ENCODE measurements at regions not wholly inside any gene's neighbourhood (a gene's known extent, or its start where the extent isn't known, plus 50 kb on each side); places are given as distances from the start of the nearest gene placed in this dataset.

- no peaks in the 10 kb centered on the region for H3K4me1 Mint-ChIP-seq
- H3K36me3 Mint-ChIP-seq, result no peaks in the 10 kb centered on the region
- H3K4me3 Mint-ChIP-seq, result no peak overlapping the region
- ATAC-seq (peak; percentile 26), DNase-seq (ENCODE audit: low spot score in 2 of 2) (no peak)
- peaks cover 4% of the 10 kb centered on the region for H3K9me3 Mint-ChIP-seq
- no peak overlapping the region for H3K27ac Mint-ChIP-seq
These were observed 838.8 kb downstream of the GRID1 start for GRCh38 chr10:85527616-85528317.

- H3K4me3 Mint-ChIP-seq, result no peak overlapping the region
- no peaks in the 10 kb centered on the region for H3K4me1 Mint-ChIP-seq
- ATAC-seq (no peak), DNase-seq (ENCODE audit: low spot score in 2 of 2) (no peak)
- no peaks in the 10 kb centered on the region for H3K36me3 Mint-ChIP-seq
- H3K27ac Mint-ChIP-seq, result no peak overlapping the region
- H3K9me3 Mint-ChIP-seq, result peaks cover 4% of the 10 kb centered on the region
These were observed 838.3 kb downstream of the GRID1 start for GRCh38 chr10:85528318-85528652.

GRCh38 chr10:85531706-85532105 is 834.9 kb downstream of the GRID1 start:
- ATAC-seq (no peak), DNase-seq (ENCODE audit: low spot score in 2 of 2) (no peak)
- H3K4me1 Mint-ChIP-seq, result no peaks in the 10 kb centered on the region
- peaks cover 4% of the 10 kb centered on the region for H3K9me3 Mint-ChIP-seq
- H3K27ac Mint-ChIP-seq, result no peak overlapping the region
- no peaks in the 10 kb centered on the region for H3K36me3 Mint-ChIP-seq
- H3K4me3 Mint-ChIP-seq, result no peak overlapping the region

GRCh38 chr10:85532773-85533172 is 833.8 kb downstream of the GRID1 start:
- Mint-ChIP-seq H3K9me3 (peaks cover 4% of the 10 kb centered on the region), H3K36me3 (no peaks in the 10 kb centered on the region), H3K4me1 (no peaks in the 10 kb centered on the region), H3K27ac (no peak overlapping the region), H3K4me3 (no peak overlapping the region)
- ATAC-seq, result peak; percentile 13
- no peak for DNase-seq (ENCODE audit: low spot score in 2 of 2)

GRCh38 chr10:85535926-85536325 is 830.7 kb downstream of the GRID1 start:
- Mint-ChIP-seq H3K27ac (no peak overlapping the region), H3K4me3 (no peak overlapping the region), H3K9me3 (no peaks in the 10 kb centered on the region), H3K36me3 (no peaks in the 10 kb centered on the region), H3K4me1 (no peaks in the 10 kb centered on the region)
- no peak for ATAC-seq
- DNase-seq (ENCODE audit: low spot score in 2 of 2), result no peak

- Mint-ChIP-seq H3K36me3 (no peaks in the 10 kb centered on the region), H3K9me3 (no peaks in the 10 kb centered on the region), H3K4me3 (no peak overlapping the region), H3K4me1 (no peaks in the 10 kb centered on the region), H3K27ac (no peak overlapping the region)
- DNase-seq (ENCODE audit: low spot score in 2 of 2) (no peak), ATAC-seq (no peak)
These were observed 829.0 kb downstream of the GRID1 start for GRCh38 chr10:85537561-85537960.

- H3K27ac Mint-ChIP-seq, result no peak overlapping the region
- no peaks in the 10 kb centered on the region for H3K36me3 Mint-ChIP-seq
- H3K4me3 Mint-ChIP-seq, result no peak overlapping the region
- no peaks in the 10 kb centered on the region for H3K4me1 Mint-ChIP-seq
- DNase-seq (ENCODE audit: low spot score in 2 of 2) (no peak), ATAC-seq (no peak)
- no peaks in the 10 kb centered on the region for H3K9me3 Mint-ChIP-seq
These were observed 828.0 kb downstream of the GRID1 start for GRCh38 chr10:85538601-85539000.

- Mint-ChIP-seq H3K4me3 (no peak overlapping the region), H3K9me3 (no peaks in the 10 kb centered on the region), H3K27ac (no peak overlapping the region), H3K4me1 (no peaks in the 10 kb centered on the region), H3K36me3 (no peaks in the 10 kb centered on the region)
- no peak for DNase-seq (ENCODE audit: low spot score in 2 of 2)
- ATAC-seq, result no peak
These were observed 824.4 kb downstream of the GRID1 start for GRCh38 chr10:85542152-85542551.

- Mint-ChIP-seq H3K4me3 (no peak overlapping the region), H3K4me1 (no peaks in the 10 kb centered on the region), H3K9me3 (no peaks in the 10 kb centered on the region), H3K36me3 (no peaks in the 10 kb centered on the region), H3K27ac (no peak overlapping the region)
- ATAC-seq (no peak), DNase-seq (ENCODE audit: low spot score in 2 of 2) (no peak)
These were observed 823.5 kb downstream of the GRID1 start for GRCh38 chr10:85542936-85543730.

GRCh38 chr10:85544956-85545355 is 821.6 kb downstream of the GRID1 start:
- DNase-seq (ENCODE audit: low spot score in 2 of 2) (no peak), ATAC-seq (no peak)
- Mint-ChIP-seq H3K9me3 (no peaks in the 10 kb centered on the region), H3K27ac (no peak overlapping the region), H3K36me3 (no peaks in the 10 kb centered on the region), H3K4me3 (no peak overlapping the region), H3K4me1 (no peaks in the 10 kb centered on the region)

GRCh38 chr10:85545874-85546273 is 820.7 kb downstream of the GRID1 start:
- Mint-ChIP-seq H3K9me3 (no peaks in the 10 kb centered on the region), H3K36me3 (no peaks in the 10 kb centered on the region), H3K4me3 (no peak overlapping the region), H3K27ac (no peak overlapping the region), H3K4me1 (no peaks in the 10 kb centered on the region)
- no peak for DNase-seq (ENCODE audit: low spot score in 2 of 2)
- ATAC-seq, result no peak

GRCh38 chr10:85547460-85548023 is 819.1 kb downstream of the GRID1 start:
- H3K9me3 Mint-ChIP-seq, result no peaks in the 10 kb centered on the region
- no peaks in the 10 kb centered on the region for H3K36me3 Mint-ChIP-seq
- no peak overlapping the region for H3K27ac Mint-ChIP-seq
- H3K4me3 Mint-ChIP-seq, result no peak overlapping the region
- DNase-seq (ENCODE audit: low spot score in 2 of 2) (no peak), ATAC-seq (no peak)
- H3K4me1 Mint-ChIP-seq, result no peaks in the 10 kb centered on the region

GRCh38 chr10:85548034-85548433 is 818.6 kb downstream of the GRID1 start:
- Mint-ChIP-seq H3K4me3 (no peak overlapping the region), H3K9me3 (no peaks in the 10 kb centered on the region), H3K4me1 (no peaks in the 10 kb centered on the region), H3K36me3 (no peaks in the 10 kb centered on the region), H3K27ac (no peak overlapping the region)
- no peak for ATAC-seq
- DNase-seq (ENCODE audit: low spot score in 2 of 2), result no peak
